COLO829 (cell line): ENCODE measurements at regions not wholly inside any gene's neighbourhood (a gene's known extent, or its start where the extent isn't known, plus 50 kb on each side); places are given as distances from the start of the nearest gene placed in this dataset.
A peak's percentile ranks its signal among the peaks of the same experiment; 100 is the strongest.

ENCODE experiments used
- DNase-seq: peaks from one replicate; pipeline ENCODE4 v3.0.0; 2012; ENCODE audit warnings: low spot score

DNA sequence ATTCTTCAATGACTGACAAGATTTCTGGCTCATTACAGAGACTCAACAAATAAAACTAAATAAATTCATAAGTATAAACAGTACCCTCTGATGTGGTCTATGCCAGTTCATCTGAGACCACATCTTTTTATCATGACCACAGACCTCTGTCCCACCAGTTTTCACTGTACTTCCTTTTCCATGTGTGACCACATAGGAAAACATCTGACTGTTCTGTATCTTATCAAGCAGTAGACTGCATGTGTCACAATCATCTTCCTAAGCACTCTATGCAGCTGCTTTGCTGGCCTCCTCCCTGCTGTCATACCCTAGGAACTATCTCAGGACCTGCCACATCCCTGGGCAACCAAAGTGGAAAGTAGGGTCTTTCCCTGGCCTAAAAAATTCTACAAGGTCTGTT lies 205.0 kb upstream of the ZNF462 start:
- no peak for DNase-seq

DNA sequence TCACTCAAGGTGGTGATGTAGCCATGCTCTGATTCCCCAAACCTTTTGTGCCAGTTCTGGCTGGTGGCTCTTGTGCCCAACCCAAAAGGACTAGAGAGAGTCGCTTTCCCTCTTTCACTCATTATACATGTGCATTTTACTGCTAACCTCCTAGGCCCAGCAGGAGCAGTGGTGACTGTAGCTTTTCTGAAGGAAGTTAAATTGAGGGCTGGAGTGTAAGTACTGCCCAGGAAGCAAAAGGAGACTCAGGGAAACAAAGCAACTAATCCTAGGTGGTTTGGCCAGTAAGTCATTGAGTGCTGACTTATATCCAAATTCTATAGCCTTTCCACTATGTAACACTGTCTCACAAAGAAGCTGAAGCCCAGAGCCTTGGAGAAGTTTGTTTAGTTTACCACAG lies 194.4 kb upstream of the ZNF462 start:
- no peak for DNase-seq

DNA sequence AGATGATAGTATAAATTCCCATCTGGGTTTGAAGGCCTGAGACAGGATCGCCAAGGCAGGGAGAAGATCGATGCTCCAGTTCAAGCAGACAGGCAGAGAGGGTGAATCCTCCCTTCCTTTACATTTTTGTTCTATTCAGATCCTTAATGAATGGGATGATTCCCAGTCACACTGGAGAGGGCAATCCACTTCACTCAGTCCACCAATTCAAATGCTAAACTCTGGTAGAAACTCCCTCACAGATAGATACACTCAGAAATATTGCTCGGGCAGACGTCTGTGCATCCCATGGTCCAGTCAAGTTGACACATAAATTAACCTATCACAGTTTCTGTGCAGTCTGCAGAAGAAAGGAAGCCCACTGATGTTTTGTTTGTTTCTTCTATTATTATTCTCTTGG lies 193.1 kb upstream of the ZNF462 start:
- no peak for DNase-seq

DNA sequence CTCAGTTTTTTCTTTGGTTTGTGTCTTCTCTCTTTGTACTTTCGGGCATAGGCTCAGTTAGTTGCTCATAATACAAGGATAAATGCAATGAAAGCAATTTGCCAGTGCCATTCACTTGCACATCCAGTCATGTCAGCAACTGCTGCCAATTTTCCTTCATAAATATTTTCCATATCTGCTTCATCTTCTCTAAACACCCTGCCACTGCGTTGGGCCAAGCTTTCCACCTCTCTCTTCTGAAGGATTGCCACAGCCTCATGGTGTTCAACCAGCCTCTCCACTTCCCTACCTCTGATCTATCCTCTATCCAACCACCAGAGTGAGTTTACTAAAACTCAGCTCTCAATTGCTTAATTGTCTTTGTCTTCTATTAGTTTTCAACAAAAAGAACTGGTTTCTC lies 192.5 kb upstream of the ZNF462 start:
- no peak for DNase-seq

DNA sequence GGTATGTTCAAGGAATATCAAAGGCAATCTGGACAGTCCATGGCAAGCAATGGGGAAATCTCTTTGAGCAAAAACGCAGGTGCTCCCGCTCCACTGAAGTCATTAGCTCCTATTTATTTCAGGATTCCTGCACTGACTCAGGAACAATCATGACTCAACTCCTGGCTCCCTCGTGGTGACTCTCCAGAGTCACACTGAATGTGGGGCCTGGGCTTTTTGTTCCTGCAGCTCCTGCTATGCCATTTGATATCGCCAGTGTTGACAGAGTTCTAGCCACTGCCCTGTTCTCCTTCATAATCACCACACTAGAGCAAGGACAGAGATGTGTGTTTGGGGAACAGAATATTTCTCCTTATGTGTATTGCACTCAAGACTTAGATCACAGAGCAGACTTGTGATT lies 187.2 kb upstream of the ZNF462 start:
- no peak for DNase-seq

DNA sequence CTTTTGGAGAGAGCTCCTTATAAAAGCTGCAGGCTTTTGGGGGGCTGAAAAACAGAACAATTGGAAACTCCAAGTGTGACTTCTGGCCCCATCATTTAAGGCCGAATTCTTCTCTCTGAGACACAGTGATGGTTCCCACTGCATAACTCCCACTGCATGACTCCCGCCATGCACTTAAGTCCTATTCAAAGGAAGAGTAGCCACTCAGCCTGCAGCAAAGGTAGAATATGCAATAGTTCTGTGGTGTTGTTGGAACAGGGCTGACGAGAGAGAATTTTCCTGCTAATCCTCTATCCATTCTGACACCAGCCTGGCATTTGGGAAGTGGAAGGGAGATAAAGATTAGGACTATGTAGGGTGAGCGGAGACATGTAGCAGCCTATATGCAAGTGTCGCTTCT lies 185.6 kb upstream of the ZNF462 start:
- DNase-seq, result no peak

DNA sequence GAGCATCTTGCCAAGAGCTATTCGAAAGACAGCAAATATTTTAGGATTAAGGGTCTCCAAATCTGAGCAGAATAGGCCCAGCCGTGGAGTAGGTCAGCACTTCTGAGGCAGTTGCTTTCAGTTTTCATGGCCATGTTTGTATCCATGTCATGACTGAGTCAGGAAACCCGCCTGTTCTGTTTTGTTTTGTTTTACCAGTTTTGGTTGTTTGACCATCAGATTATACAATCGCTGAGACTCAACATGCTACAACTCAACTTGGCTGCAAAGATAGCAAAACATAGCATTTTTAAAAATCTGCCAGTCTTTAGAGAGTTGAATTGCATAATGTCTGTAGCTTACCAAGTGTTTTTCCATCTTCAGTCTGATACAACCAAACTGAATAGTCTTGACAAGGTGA lies 185.1 kb upstream of the ZNF462 start:
- no peak for DNase-seq

DNA sequence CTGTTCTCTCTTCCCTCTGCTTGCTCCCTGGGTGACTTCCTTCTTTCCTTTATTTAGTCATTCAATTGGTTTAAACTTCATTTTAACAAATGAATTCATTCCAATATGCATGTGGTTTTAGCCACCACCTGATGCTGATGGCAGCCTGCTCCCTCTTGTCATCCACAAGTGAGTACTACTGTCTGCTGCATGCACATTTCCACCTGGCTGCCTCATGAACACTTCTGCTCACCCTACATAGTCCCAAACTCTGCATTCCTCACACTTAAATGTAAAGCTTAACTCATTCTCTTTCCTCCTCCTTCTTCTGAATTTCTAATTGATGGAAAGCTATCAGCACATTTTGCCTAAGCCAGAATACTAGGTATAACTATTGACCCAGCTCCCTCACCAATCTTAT lies 184.7 kb upstream of the ZNF462 start:
- DNase-seq, result no peak

DNA sequence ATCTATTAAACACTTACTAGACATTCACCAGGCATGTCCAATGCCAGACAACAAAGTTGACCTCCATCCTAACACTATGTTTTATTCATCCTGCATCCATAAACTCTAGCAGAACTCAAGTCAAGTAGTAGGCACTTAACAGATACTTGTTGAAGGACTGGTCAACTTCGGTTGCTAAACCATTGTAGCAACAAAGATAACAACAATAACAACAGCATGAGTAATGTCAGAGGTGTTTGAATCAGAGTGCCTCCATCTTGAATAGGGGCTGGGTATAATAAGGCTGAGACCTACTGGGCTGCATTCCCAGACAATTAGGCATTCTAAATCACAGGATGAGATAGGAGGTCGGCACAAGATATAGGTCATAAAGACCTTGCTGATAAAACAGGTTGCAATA lies 180.5 kb upstream of the ZNF462 start:
- no peak for DNase-seq

DNA sequence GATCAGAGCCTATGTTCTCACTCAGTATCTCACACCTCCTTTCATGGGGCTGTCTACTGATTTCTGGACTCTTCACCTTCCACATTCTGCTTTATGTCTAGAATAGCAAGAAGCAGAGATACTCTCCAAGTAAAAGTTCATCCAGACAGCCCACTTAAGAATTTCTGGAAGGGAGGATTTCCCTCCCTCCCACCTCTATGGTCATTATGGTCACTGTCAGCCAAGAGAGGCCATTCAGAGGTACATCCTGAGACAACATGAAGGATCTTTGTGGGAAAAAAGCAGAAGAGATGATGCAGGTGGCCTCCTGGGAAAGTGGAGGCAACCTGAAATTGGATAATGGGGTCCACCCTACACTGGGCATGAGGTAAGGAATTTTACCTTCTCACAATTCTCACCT lies 179.5 kb upstream of the ZNF462 start:
- DNase-seq, result no peak

DNA sequence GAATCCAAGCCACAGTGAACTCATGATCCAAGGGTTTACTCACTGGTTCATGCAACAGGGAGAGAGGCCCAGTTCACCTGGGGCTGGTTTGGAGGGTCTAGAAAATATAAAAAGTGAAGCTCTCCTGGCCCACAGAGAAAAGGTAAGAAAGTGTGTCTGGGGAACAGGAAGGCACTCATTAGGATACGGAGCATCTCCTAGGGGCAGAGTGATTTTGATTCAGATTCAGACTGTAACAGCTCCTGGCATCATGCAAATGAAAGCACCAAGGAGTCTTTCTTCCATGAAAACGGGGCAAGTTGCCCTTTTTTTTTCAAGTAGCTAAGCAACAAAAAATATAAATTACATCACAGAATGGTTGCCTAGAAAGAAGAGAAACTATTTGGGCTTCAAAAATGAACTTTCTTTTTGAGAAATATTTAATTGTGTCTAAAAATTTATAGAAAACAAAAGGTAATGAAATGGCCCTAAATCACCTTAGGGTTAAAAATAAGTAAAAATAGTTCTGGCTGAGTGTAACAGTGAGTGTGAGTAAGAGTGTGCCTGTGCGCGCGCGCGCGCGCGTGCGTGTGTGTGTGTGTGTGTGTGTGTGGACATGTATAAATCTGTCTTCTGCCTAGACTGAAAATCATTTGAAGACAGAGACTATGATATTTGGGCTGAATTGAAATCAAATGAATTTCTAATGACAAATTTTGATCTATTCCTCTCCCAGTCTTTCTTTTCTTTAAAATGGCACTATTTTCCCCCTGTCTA lies 177.8 kb upstream of the ZNF462 start:
- no peak for DNase-seq

DNA sequence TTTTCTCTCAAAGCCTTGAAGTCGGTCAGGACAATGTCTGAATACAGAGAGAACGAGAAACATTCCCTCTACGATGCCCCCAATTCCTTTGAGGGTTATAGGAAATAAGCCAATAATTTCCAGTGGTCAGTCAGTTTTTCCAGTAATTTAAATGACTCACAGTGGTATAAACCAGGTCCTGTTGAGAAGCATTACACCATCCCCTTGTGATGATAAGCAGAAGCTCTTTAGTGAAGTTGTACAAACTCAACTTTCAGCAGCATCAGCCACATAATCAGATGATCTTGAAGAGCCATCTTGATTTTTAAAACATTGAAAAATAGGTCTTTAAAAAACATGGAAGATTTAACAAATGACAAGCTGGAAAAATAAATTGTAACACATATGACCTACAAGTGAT lies 173.9 kb upstream of the ZNF462 start:
- DNase-seq, result no peak

DNA sequence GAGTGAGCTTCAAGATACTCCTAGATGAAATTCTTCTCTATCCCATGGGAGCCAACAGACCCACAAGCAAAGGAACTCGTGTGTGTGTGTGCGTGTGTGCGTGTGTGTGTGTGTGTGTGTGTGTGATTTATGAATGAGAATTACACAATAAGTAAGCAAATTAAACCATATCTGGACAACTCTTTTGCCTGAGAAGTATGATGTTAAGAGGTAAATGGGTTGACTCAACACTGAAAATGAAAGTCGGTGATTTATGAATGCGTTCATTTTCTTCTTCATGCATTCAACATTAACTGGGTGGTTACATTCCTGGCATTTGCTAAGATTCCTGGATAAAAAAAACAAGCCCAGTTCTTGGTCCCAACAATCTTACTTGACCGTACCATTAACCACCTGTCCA lies 171.3 kb upstream of the ZNF462 start:
- DNase-seq, result no peak

DNA sequence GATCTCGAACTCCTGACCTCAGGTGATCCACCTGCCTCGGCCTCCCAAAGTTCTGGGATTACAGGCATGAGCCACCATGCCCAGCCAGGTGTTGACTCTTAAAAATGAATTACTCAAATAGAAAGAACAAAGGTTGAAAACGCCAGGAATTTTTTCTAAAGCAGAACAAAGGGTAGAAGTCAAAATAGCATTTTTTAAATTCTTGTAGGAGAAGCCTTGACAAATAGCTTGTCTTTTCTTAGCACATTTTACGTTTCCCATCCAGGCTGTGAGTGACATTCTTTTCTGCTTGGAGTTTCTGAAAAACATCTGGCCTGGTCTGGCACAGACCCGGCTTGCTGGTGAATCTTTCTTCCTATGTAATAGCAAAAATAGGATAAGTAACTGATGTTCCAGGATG lies 169.4 kb upstream of the ZNF462 start:
- no peak for DNase-seq

DNA sequence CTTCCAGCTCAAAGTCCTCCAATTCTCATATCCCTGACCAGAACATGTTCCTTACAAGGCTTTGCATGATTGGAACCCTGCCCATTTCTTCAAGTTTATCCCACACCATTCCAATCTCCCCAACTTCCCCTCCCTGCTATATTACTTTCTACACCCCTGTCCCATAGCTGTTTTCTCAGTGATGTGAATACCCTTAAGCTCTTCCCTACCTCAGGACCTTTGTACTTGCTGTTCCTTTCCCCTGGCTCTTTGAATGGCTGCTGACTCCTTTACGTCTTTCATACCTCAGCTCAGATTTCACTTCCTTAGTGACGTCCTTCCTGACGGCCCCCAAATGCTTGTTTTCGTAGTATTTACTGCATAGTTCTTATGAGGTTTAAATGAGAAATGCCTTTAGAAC lies 166.2 kb upstream of the ZNF462 start:
- no peak for DNase-seq

DNA sequence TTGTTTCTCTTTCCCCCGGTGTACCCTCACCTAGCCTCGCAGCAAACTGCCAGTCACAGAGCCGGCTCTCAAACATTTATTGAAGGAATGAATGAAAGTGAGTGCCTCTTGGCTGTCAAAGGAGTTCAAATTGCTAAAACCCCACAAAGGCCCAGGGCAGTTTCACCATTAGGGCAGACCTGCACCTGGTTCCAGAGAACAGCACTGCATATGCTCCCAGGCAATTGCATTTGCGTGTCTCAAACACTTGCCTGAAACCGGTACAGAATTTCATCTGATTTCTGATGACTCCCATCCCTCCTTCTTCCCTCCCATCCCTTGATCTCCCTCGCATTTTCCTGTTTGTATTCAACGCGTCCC lies 165.6 kb upstream of the ZNF462 start:
- DNase-seq, result no peak

DNA sequence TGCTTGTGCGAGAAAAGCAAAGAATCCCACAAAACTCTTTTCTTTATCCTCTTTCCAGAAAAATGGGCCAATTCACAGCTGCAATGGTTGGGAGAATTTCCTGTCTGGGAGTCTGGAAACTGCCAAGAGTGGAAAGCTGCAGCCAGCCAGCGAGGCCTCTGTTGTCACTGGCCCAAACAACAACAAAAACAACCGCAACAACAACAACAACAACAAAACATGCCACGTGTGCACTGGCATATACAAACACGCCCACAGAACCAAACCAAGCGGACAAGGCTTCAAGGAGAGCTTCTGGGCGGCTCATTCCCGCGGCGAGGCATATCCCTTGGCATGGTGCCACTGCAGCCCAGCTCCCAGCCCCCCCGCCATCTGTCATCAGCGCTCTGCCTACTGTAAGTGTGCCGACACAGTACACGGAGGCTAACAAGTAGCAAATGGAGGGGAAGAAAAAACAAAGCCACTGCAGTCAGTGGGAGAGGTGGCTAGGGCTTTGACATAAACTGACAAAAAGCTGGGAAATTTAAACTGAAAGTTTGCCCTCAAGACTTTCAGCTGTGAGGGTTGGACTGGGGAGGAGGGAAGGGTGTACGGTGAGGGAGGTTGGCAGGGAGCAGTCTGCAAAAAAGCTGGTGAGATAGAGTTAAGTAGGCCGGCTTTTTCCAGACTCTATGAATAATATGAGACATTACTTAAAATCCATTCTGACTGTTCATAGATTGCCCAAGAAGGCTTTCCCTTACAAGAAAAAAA lies 165.0 kb upstream of the ZNF462 start:
- peak; percentile 39 for DNase-seq

DNA sequence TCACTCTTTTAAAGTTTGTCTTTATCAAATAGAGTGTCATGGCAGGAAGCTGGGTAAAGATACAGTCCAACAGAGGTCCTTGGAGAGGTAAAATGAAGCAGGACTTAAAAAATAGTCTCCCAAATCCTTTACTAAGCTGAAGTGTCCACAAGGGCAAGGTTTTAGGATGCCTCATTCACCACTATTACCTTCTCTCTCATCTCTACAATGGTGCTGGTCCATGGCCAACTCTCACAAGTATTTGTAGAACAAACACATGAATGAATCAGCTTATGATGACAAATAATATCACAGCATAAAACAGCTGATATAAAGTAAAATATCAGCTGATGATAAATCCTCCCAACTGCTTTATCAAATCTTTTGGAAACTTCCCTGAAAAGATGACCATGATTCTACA lies 162.3 kb upstream of the ZNF462 start:
- no peak for DNase-seq

DNA sequence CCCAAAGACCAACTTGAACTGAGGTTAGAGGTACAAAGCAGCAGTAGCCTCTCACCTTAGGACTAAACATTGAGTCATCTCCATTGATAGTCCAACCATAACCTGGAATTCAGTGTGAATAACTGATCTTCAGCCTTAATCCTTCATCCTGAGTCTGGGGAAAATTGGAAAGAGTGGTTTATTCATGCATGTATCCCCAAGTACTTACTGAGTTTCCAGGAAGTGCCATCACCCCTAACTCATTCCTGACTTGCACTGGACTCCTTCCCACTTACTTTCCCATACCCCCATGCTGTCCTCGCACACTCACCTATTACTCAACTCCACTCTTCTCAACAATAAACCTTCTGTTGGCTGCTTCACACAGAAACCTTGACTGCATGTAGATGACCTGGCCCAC lies 161.4 kb upstream of the ZNF462 start:
- no peak for DNase-seq

DNA sequence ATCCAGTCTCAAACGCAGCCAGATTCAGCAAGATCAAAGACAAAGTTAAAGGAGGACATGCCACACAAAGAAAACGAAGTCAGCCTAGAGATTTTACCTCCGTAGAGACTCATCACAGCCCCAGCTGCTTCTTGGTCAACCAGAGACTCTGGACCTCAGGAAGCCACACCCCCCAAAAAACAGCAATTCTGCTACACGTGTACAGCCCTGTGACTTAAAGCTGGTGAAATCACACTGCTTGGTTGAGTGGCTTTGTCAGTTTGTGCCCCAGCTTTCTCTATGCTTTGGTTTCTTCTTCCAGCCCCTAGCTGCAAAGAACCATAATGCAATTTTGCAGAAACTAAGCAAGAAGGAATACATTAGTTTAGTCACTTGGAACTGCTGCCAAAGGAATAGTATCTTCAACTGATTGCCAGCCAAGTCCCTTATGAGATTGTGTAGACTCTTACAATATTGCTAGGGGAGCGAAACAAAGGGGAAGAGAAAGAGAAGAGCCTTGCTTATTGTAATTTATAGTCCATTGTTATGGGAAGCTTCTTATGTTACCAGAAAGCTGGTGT lies 158.8 kb upstream of the ZNF462 start:
- no peak for DNase-seq

DNA sequence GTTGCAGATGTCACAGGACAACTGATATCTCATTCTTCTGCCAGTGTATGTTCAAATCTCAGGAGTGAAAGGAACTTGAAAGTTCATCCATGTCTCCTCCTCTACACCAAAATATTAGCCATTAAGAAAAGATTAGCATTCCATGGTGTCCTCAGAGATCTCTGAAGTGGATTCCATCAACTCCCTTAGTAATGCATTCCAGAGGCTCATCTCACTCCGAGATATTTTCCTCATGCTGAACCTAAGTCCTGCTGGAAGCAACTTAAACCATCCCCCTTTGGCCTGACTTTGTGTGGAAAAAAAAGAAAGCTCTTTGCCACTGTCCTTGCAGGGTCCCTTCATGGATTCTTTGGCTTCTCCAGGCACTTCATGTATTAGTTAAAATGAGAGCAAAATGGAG lies 155.7 kb upstream of the ZNF462 start:
- DNase-seq, result no peak

DNA sequence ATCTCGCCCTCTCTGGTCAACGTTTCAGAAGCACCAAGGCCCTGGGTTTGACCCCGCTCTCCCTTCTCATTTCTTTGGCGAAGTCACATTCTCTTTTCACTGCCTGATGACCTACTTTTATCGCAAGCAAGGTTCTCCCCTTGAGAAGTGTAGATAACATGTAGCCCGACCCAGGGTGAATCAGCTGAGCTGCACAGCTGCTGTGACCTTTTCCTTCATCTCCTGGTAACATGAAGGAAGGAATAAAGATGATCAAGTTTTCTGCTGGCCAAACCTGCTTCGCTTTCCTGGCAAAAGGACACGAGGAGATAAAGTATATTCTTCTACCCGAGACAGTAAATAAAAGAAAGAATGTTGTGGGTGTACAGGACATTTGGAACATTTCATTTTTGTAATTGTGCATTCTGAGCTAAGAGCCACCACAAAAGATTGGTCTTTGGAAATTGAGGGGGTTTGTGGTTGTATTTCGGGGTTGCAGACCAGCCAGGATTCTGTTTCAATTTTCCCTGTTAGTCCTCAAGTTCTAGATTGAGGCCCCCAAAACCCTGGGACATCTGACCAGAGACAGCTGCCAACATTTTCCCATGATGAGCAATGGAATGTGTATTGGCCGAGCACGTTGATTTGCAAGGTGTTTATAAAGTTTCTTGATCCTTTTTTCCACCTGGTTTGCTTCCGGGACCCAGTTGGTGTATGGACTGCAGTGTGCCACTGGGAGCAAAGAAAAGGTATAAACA lies 155.1 kb upstream of the ZNF462 start:
- DNase-seq, result no peak
